ENCODE measurements at regions not wholly inside any gene's neighbourhood (a gene's known extent, or its start where the extent isn't known, plus 50 kb on each side); places are given as distances from the start of the nearest gene placed in this dataset.
"Not testable (repeated sequence)": the region's sequence is repeated elsewhere in the genome, so short reads cannot be mapped to it uniquely, and the experiment has no call there.

GRCh38 chr16:5925850-5926249, 828.3 kb upstream of the EEF2KMT start:
- no peak for DNase-seq

- no peak for DNase-seq
Measured at GRCh38 chr16:5922686-5923085, 825.1 kb upstream of the EEF2KMT start.

- no peak for DNase-seq
Measured at GRCh38 chr16:5918567-5919130, 821.1 kb upstream of the EEF2KMT start.

- no peak for DNase-seq
Measured at GRCh38 chr16:5917436-5918195, 820.0 kb upstream of the EEF2KMT start.

- DNase-seq = no peak
Measured at GRCh38 chr16:5916711-5917191, 819.2 kb upstream of the EEF2KMT start.

GRCh38 chr16:5911241-5911640, 813.6 kb upstream of the EEF2KMT start:
- no peak for DNase-seq

GRCh38 chr16:5909556-5909955, 812.0 kb upstream of the EEF2KMT start:
- DNase-seq = not testable (repeated sequence)

- no peak for DNase-seq
Measured at GRCh38 chr16:5907544-5907943, 809.9 kb upstream of the EEF2KMT start.

- no peak for DNase-seq
Measured at GRCh38 chr16:5906351-5906750, 808.8 kb upstream of the EEF2KMT start.

GRCh38 chr16:5905935-5906334, 808.3 kb upstream of the EEF2KMT start:
- DNase-seq = no peak

- DNase-seq = no peak
Measured at GRCh38 chr16:5903832-5904231, 806.2 kb upstream of the EEF2KMT start.

- no peak for DNase-seq
Measured at GRCh38 chr16:5903153-5903552, 805.6 kb upstream of the EEF2KMT start.

- DNase-seq = no peak
Measured at GRCh38 chr16:5900046-5900445, 802.5 kb upstream of the EEF2KMT start.

GRCh38 chr16:5895976-5896375, 798.4 kb upstream of the EEF2KMT start:
- no peak for DNase-seq

- DNase-seq = no peak
Measured at GRCh38 chr16:5895137-5895536, 797.5 kb upstream of the EEF2KMT start.

- no peak for DNase-seq
Measured at GRCh38 chr16:5891296-5891695, 793.7 kb upstream of the EEF2KMT start.

GRCh38 chr16:5885521-5885920, 787.9 kb upstream of the EEF2KMT start:
- DNase-seq = no peak

GRCh38 chr16:5884996-5885395, 787.4 kb upstream of the EEF2KMT start:
- no peak for DNase-seq

- DNase-seq = no peak
Measured at GRCh38 chr16:5884339-5884738, 786.7 kb upstream of the EEF2KMT start.

GRCh38 chr16:5882087-5882640, 784.6 kb upstream of the EEF2KMT start:
- DNase-seq = no peak

- no peak for DNase-seq
Measured at GRCh38 chr16:5875416-5875815, 777.8 kb upstream of the EEF2KMT start.

GRCh38 chr16:5874899-5875298, 777.3 kb upstream of the EEF2KMT start:
- DNase-seq = no peak

- DNase-seq = no peak
Measured at GRCh38 chr16:5873221-5873620, 775.6 kb upstream of the EEF2KMT start.

All from NCI-H187 treated with DMSO at 0.1 percent for 48 hours (cell line).